ENCODE measurements at regions not wholly inside any gene's neighbourhood (a gene's known extent, or its start where the extent isn't known, plus 50 kb on each side); places are given as distances from the start of the nearest gene placed in this dataset.

DNA sequence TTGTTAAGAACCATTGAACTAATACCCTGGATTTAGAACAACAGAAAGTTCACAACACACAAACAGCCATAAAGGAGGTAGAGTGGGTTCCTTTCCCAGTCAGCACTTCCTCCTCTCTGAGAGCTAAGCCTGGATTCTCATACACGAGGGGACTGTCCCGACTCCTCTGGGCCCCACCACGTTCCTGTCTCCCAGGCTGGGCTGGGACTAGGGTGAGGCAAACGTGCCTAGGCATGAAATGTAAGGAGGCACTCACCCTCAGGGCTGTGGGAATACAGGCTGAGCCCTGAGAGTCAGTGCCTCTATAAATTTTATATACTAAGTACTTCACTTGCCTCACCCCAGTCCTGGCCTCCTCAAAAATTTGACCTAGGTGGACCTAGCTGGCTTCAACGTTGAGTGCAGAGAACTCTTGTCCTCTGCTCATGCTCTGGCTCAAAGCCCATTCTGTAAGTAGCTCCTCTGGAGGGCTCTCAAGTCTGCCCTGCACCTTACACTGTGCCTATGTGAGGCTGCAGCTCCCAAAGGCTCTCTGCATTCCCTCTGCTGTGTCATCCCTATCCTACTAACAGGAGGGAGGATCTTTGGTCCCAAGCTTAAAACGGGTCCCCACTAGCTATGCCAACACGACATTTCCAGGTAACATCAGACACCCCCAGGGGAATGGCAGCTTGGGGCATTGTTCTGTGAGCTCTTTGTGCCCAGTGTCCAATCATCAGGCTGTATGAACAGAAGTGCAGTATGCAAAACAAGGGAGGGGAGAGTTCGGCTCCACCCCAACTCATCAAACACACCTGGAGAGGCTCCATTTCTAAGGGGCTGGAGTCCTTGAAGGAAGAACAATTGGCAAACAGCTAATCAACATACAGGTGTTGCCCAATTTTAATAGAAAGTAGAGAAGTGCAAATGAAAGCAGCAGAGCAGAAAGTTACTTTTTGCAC, 233.2 kb downstream of the RPLP1 start:
- peaks cover 74% of the 10 kb centered on the region for H3K9me3 ChIP-seq
- ATAC-seq (no peak), DNase-seq (ENCODE audit: low read depth in 1 of 2, low spot score in 1 of 2) (no peak), FAIRE-seq (no peak)
- WGBS (ENCODE audit: missing lambda C conversion rate) = 13% methylated on average over 8 of the region's 8 CpGs
- TF ChIP-seq KDM1A (IDR thresholded peaks at IDR 0.05; ENCODE audit: low read depth) = no peak
- TF ChIP-seq RNF2 (IDR thresholded peaks at IDR 0.05; ENCODE audit: borderline replicate concordance, low read depth) = no peak
- ChIA-PET CTCF (interaction anchor here (0.8 to 1.0 kb wide), 2 partner anchors 10 to 39 kb away, joined by 3 to 4 read pairs; no protein-coding TSS in a partner anchor), POLR2A (no interaction called here)
- H3K4me1 ChIP-seq = no peaks in the 10 kb centered on the region
- H3K27ac ChIP-seq = no peak overlapping the region
- no peak overlapping the region for H3K4me2 ChIP-seq
- H3K4me3 ChIP-seq = no peak overlapping the region

DNA sequence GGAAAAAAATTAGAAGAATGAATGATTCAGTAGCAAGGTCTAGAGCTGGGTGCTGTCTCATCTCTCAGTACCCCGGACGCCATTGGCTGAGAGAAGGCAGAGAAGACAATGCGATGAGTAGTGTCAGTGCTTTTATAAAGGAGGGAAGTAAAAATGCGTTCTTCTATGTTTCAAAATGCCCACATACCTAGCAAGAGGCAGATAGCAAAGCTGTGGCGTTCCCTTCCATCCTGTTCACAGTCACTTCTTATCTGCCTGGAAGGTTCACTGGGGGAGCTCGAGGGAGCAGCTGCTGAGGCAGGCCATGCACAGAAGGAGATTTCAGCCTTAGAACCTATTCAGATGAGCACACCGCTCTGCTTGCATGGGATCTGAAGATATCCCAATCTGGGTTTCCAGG, 234.0 kb downstream of the RPLP1 start:
- POLR2A ChIA-PET = no interaction called here
- no peak for FAIRE-seq
- no peaks in the 10 kb centered on the region for H3K4me1 ChIP-seq
- DNase-seq (ENCODE audit: low read depth in 1 of 2, low spot score in 1 of 2) = no peak
- WGBS (ENCODE audit: missing lambda C conversion rate) = 53% methylated on average over 7 of the region's 7 CpGs
- H3K27ac ChIP-seq = no peak overlapping the region
- CTCF ChIA-PET = interaction anchor here (0.7 to 1.0 kb wide), 3 partner anchors 9 to 110 kb away, joined by 3 to 4 read pairs (median 3); no protein-coding TSS in a partner anchor
- no peak overlapping the region for H3K4me3 ChIP-seq
- peaks cover 79% of the 10 kb centered on the region for H3K9me3 ChIP-seq
- no peak for TF ChIP-seq RAD21 (conservative IDR thresholded peaks at IDR 0.05 in 1 of 2, IDR thresholded peaks at IDR 0.05 in 1 of 2)
- no peak for TF ChIP-seq CHD2 (IDR thresholded peaks at IDR 0.05; ENCODE audit: low read length, partially characterized antibody)
- TF ChIP-seq ZNF302 (CRISPR knock-in tag; IDR thresholded peaks at IDR 0.05) = no peak
- TF ChIP-seq MAFK (IDR thresholded peaks at IDR 0.05; ENCODE audit: partially characterized antibody) = no peak
- no peak for TF ChIP-seq TP53 (CRISPR knock-in tag; IDR thresholded peaks at IDR 0.05)
- TF ChIP-seq, protein P1, sequence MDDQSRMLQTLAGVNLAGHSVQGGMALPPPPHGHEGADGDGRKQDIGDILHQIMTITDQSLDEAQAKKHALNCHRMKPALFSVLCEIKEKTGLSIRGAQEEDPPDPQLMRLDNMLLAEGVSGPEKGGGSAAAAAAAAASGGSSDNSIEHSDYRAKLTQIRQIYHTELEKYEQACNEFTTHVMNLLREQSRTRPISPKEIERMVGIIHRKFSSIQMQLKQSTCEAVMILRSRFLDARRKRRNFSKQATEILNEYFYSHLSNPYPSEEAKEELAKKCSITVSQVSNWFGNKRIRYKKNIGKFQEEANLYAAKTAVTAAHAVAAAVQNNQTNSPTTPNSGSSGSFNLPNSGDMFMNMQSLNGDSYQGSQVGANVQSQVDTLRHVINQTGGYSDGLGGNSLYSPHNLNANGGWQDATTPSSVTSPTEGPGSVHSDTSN (IDR thresholded peaks at IDR 0.05) = no peak
- TF ChIP-seq HOXB5 (CRISPR knock-in tag; IDR thresholded peaks at IDR 0.05) = no peak
- TF ChIP-seq SREBF2 (IDR thresholded peaks at IDR 0.05) = no peak
- TF ChIP-seq RNF2 (IDR thresholded peaks at IDR 0.05; ENCODE audit: borderline replicate concordance, low read depth) = no peak
- TF ChIP-seq CBX8 (IDR thresholded peaks at IDR 0.05) = no peak
- no peak for TF ChIP-seq NPAS2 (CRISPR knock-in tag; IDR thresholded peaks at IDR 0.05; ENCODE audit: borderline replicate concordance)
- no peak for TF ChIP-seq FOXS1 (CRISPR knock-in tag; IDR thresholded peaks at IDR 0.05)
- TF ChIP-seq HOXA7 (CRISPR knock-in tag; IDR thresholded peaks at IDR 0.05) = no peak
- no peak for TF ChIP-seq KDM1A (IDR thresholded peaks at IDR 0.05; ENCODE audit: low read depth)
- TF ChIP-seq HOXB13 (CRISPR knock-in tag; IDR thresholded peaks at IDR 0.05; ENCODE audit: low read depth) = no peak
- no peak for TF ChIP-seq RCOR1 (IDR thresholded peaks at IDR 0.05; ENCODE audit: low read depth, low read length)
- TF ChIP-seq GATA3 (IDR thresholded peaks at IDR 0.05; ENCODE audit: borderline replicate concordance) = no peak
- no peak for TF ChIP-seq MYC (IDR thresholded peaks at IDR 0.05; ENCODE audit: borderline replicate concordance, low read length)
- no peak for TF ChIP-seq ZFP36 (IDR thresholded peaks at IDR 0.05; ENCODE audit: borderline replicate concordance, partially characterized antibody)
- no peak for ATAC-seq
- H3K4me2 ChIP-seq = no peak overlapping the region

DNA sequence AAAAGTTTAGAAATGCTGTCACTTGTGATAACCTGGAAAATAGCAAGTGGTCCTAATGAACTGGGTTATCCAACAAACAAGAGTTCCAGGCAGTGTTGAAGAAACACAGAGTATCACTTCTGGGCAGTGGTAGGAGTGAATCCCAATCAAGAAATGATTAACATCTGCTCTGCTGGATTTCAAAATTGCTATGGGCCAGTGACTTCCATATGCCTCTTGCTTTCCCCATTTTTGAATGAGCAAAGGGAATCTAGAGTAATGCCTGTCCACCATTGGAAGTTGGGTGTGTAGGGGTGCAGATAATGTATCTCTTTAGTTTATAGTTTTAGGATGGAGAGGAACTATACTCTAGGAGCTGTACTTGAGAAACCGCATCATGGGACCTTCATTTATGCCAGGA, 236.5 kb downstream of the RPLP1 start:
- Histone ChIP-seq H3K4me3 (no peak overlapping the region), H3K27ac (no peak overlapping the region), H3K4me1 (no peaks in the 10 kb centered on the region), H3K4me2 (no peak overlapping the region), H3K9me3 (peaks cover 57% of the 10 kb centered on the region)
- ATAC-seq (no peak), DNase-seq (ENCODE audit: low read depth in 1 of 2, low spot score in 1 of 2) (no peak), FAIRE-seq (no peak)
- POLR2A ChIA-PET = no interaction called here
- CTCF ChIA-PET = interaction anchor here (0.6 to 0.7 kb wide), 2 partner anchors 34 to 1150 kb away, joined by 3 read pairs; no protein-coding TSS in a partner anchor
- 22% methylated on average over 1 of the region's 1 CpG for WGBS (ENCODE audit: missing lambda C conversion rate)
- TF ChIP-seq HDAC2 (IDR thresholded peaks at IDR 0.05) = no peak
